H1 (cell line): ENCODE measurements at regions not wholly inside any gene's neighbourhood (a gene's known extent, or its start where the extent isn't known, plus 50 kb on each side); places are given as distances from the start of the nearest gene placed in this dataset.

ENCODE experiments used
- CTCF ChIA-PET: fragments of 300-600 bp; sonication (Branson Sonifier 250); formaldehyde crosslinking; loops from one replicate; lab custom pipeline; 2021; ENCODE audit not compliant: partially characterized antibody; lab: Charles Lee
- POLR2A ChIA-PET: fragments of 300-600 bp; sonication (Branson Sonifier 250); formaldehyde crosslinking; loops from one replicate; lab custom pipeline; 2021; ENCODE audit warnings: inconsistent platforms; ENCODE audit not compliant: partially characterized antibody; lab: Charles Lee
- DNase-seq, 2 experiments: peaks; one replicate each; pipeline versions ENCODE4 v3.0.0 to v3.0.0-alpha.2; 2010 to 2022; ENCODE audit warnings: low spot score in 2 of 2, low read depth in 1 of 2, mixed read lengths in 1 of 2
- FAIRE-seq: peaks from 2 replicates; lab custom pipeline; 2011; peaks lifted over from hg19 to GRCh38; lab: Jason Lieb, UNC
- H2AFZ ChIP-seq: 2 replicates; pipeline ENCODE4 v1.8.1; 2012; ENCODE audit warnings: low read length, inconsistent platforms
- H2AK5ac ChIP-seq: 2 replicates; pipeline ENCODE4 v1.6.1; 2013; ENCODE audit warnings: low read depth, low read length
- H2BK120ac ChIP-seq: replicated peaks from 2 replicates; pipeline ENCODE3; 2013; ENCODE audit warnings: low read depth, low read length, inconsistent platforms
- H2BK12ac ChIP-seq: 2 replicates; pipeline ENCODE4 v1.6.1; 2013; ENCODE audit warnings: low read depth, low read length
- H2BK15ac ChIP-seq: 2 replicates; pipeline ENCODE4 v1.6.1; 2013; ENCODE audit warnings: low read length
- H2BK20ac ChIP-seq: 2 replicates; pipeline ENCODE4 v1.6.1; 2013; ENCODE audit warnings: low read length
- H2BK5ac ChIP-seq: 2 replicates; pipeline ENCODE4 v1.6.1; 2013; ENCODE audit warnings: low read depth, low read length
- H3K14ac ChIP-seq: 2 replicates; pipeline ENCODE4 v1.6.1; 2013; ENCODE audit warnings: inconsistent platforms; ENCODE audit not compliant: insufficient read length
- H3K18ac ChIP-seq: 2 replicates; pipeline ENCODE4 v1.6.1; 2013; ENCODE audit warnings: low read length; ENCODE audit errors: extremely low read depth
- H3K23ac ChIP-seq: 2 replicates; pipeline ENCODE4 v1.6.1; 2013; ENCODE audit warnings: inconsistent platforms; ENCODE audit not compliant: insufficient read length
- H3K23me2 ChIP-seq: 2 replicates; pipeline ENCODE4 v1.6.1; 2013; ENCODE audit warnings: low read depth, low read length
- H3K27ac ChIP-seq: 2 replicates; pipeline ENCODE4 v1.6.1; 2011; ENCODE audit warnings: low read depth, low read length, inconsistent platforms
- H3K27me3 ChIP-seq, 4 experiments: replicated peaks in 1 of 4; 1 replicate in 1 of 4; 2 replicates in 3 of 4; pipeline versions ENCODE4 v1.6.1 to v1.8.1; 2011 to 2013; ENCODE audit warnings: low read length in 3 of 4, mild to moderate bottlenecking in 3 of 4, inconsistent platforms in 2 of 4, mixed read lengths in 2 of 4, moderate library complexity in 1 of 4; ENCODE audit not compliant: control insufficient read depth in 3 of 4, insufficient read depth in 3 of 4; ENCODE audit errors: extremely low read depth in 1 of 4
- H3K36me3 ChIP-seq, 4 experiments: 2 replicates each; pipeline versions ENCODE4 v1.6.1 to v1.8.1; 2011 to 2013; ENCODE audit warnings: mild to moderate bottlenecking in 4 of 4, low read length in 3 of 4, moderate library complexity in 2 of 4, control low read depth in 1 of 4, inconsistent platforms in 1 of 4; ENCODE audit not compliant: insufficient read depth in 4 of 4, control insufficient read depth in 2 of 4
- H3K4ac ChIP-seq: replicated peaks from 2 replicates; pipeline ENCODE3; 2013; ENCODE audit warnings: low read length, low read depth, mixed read lengths, inconsistent platforms; ENCODE audit not compliant: insufficient read length
- H3K4me1 ChIP-seq, 4 experiments: replicated peaks in 1 of 4; 1 replicate in 1 of 4; 2 replicates in 3 of 4; pipeline versions ENCODE4 v1.6.1 to v1.8.1; 2011 to 2013; ENCODE audit warnings: low read length in 3 of 4, inconsistent platforms in 2 of 4, mixed read lengths in 1 of 4; ENCODE audit not compliant: insufficient read depth in 4 of 4, control insufficient read depth in 3 of 4
- H3K4me2 ChIP-seq, 2 experiments: 2 replicates each; pipeline versions ENCODE4 v1.6.1 to v1.8.1; 2011 to 2013; ENCODE audit warnings: low read depth in 2 of 2, low read length in 2 of 2, control low read depth in 1 of 2, inconsistent platforms in 1 of 2, mild to moderate bottlenecking in 1 of 2; ENCODE audit not compliant: insufficient read depth in 1 of 2
- H3K4me3 ChIP-seq, 4 experiments: fragments of 200-600, 300-600 bp in 1 of 4; sonication (generic), shearing (Covaris generic), sonication (Bioruptor Twin) in 1 of 4; 2 replicates each; pipeline versions ENCODE4 v1.5.1 to v1.8.1; 2011 to 2016; ENCODE audit warnings: low read length in 4 of 4, low read depth in 3 of 4, control low read depth in 2 of 4, inconsistent platforms in 2 of 4, mild to moderate bottlenecking in 2 of 4, mixed read lengths in 1 of 4, moderate library complexity in 1 of 4; ENCODE audit not compliant: insufficient read depth in 2 of 4; ENCODE audit errors: extremely low read depth in 1 of 4
- H3K56ac ChIP-seq: replicated peaks from 2 replicates; pipeline ENCODE3; 2013; ENCODE audit warnings: low read depth, mild to moderate bottlenecking, mixed read lengths, low read length, inconsistent platforms; ENCODE audit not compliant: insufficient read length
- H3K79me1 ChIP-seq: 2 replicates; pipeline ENCODE4 v1.6.1; 2013; ENCODE audit warnings: low read depth, low read length, control low read depth
- H3K79me2 ChIP-seq, 2 experiments: 2 replicates each; pipeline versions ENCODE4 v1.6.1 to v1.8.1; 2012 to 2013; ENCODE audit warnings: low read length in 2 of 2, mild to moderate bottlenecking in 2 of 2, inconsistent platforms in 1 of 2; ENCODE audit not compliant: insufficient read depth in 2 of 2, control insufficient read depth in 1 of 2
- H3K9ac ChIP-seq, 4 experiments: replicated peaks in 1 of 4; 1 replicate in 1 of 4; 2 replicates in 3 of 4; pipeline versions ENCODE4 v1.6.1 to v1.8.1; 2011 to 2013; ENCODE audit warnings: low read depth in 3 of 4, low read length in 3 of 4, control low read depth in 2 of 4, mild to moderate bottlenecking in 2 of 4, moderate library complexity in 2 of 4, inconsistent platforms in 1 of 4; ENCODE audit errors: extremely low read depth in 1 of 4
- H3K9me3 ChIP-seq, 2 experiments: 2 replicates each; pipeline versions ENCODE4 v1.6.1 to v1.8.1; 2012 to 2013; ENCODE audit warnings: mild to moderate bottlenecking in 2 of 2, moderate library complexity in 2 of 2, control low read depth in 1 of 2, inconsistent platforms in 1 of 2, low read depth in 1 of 2, low read length in 1 of 2, mixed read lengths in 1 of 2; ENCODE audit not compliant: insufficient read depth in 2 of 2
- H4K20me1 ChIP-seq, 2 experiments: replicated peaks in 1 of 2; 2 replicates each; pipeline versions ENCODE3 to v1.8.1; 2011 to 2013; ENCODE audit warnings: inconsistent platforms in 2 of 2, low read length in 2 of 2, mild to moderate bottlenecking in 1 of 2; ENCODE audit not compliant: insufficient read depth in 2 of 2, control insufficient read depth in 1 of 2
- H4K5ac ChIP-seq: 2 replicates; pipeline ENCODE4 v1.6.1; 2013; ENCODE audit warnings: low read length, low read depth, mixed read lengths, inconsistent platforms; ENCODE audit not compliant: insufficient read length
- H4K8ac ChIP-seq: 2 replicates; pipeline ENCODE4 v1.8.0; 2013; ENCODE audit warnings: mild to moderate bottlenecking, moderate library complexity, low read length, inconsistent platforms; ENCODE audit not compliant: insufficient read depth; ENCODE audit errors: extremely low read depth
- H4K91ac ChIP-seq: replicated peaks from 2 replicates; pipeline ENCODE3; 2013; ENCODE audit warnings: low read length, mixed read lengths, inconsistent platforms; ENCODE audit not compliant: insufficient read length
- ASH2L ChIP-seq: fragments of 200-600, 300-600 bp; sonication (generic); IDR thresholded peaks from one replicate; pipeline ENCODE4 v1.7.1; 2017; ENCODE audit warnings: low read length
- CEBPB ChIP-seq: IDR thresholded peaks from 2 replicates; pipeline ENCODE4 v1.6.1; 2012; ENCODE audit warnings: low read depth, low read length
- EZH2 ChIP-seq: fragments of 200-600 bp; sonication (generic); IDR thresholded peaks from 2 replicates; pipeline ENCODE4 v1.7.1; 2012; ENCODE audit warnings: low read depth, mild to moderate bottlenecking, moderate library complexity, low read length, inconsistent platforms; ENCODE audit not compliant: severe bottlenecking
- HDAC6 ChIP-seq: IDR thresholded peaks from one replicate; pipeline ENCODE4 v1.7.1; 2012; ENCODE audit warnings: low read depth, mild to moderate bottlenecking, inconsistent platforms, low read length, moderate library complexity
- JUN ChIP-seq: IDR thresholded peaks from 2 replicates; pipeline ENCODE4 v1.6.1; 2011; ENCODE audit warnings: low read depth, mild to moderate bottlenecking, improper control_type of control experiment, low read length
- KDM1A ChIP-seq: fragments of 200-600, 300-600 bp; sonication (generic); IDR thresholded peaks from 2 replicates; pipeline ENCODE4 v1.7.1; 2016; ENCODE audit warnings: mild to moderate bottlenecking, low read length, borderline replicate concordance
- RBBP5 ChIP-seq: IDR thresholded peaks from 2 replicates; pipeline ENCODE4 v1.7.1; 2012; ENCODE audit warnings: low read depth, mild to moderate bottlenecking, inconsistent platforms, low read length, moderate library complexity, borderline replicate concordance
- SAP30 ChIP-seq: fragments of 300-600 bp; sonication (generic); IDR thresholded peaks from 2 replicates; pipeline ENCODE4 v1.7.1; 2012; ENCODE audit warnings: low read length, moderate library complexity, mild to moderate bottlenecking, inconsistent platforms; ENCODE audit not compliant: insufficient read depth, insufficient replicate concordance
- SIX5 ChIP-seq: IDR thresholded peaks from 2 replicates; pipeline ENCODE4 v1.6.1; 2011; ENCODE audit warnings: mild to moderate bottlenecking, low read depth, low read length
- SRF ChIP-seq: IDR thresholded peaks from 2 replicates; pipeline ENCODE4 v1.6.1; 2011; ENCODE audit warnings: mild to moderate bottlenecking, low read depth, low read length, moderate library complexity
- WGBS, 2 experiments: shearing (Covaris generic) in 1 of 2; methylation state at CpG; one replicate each; pipeline versions ENCODE4 v1.1.6 to v1.1.7; 2013 to 2015; ENCODE audit warnings: low lambda C conversion rate in 2 of 2, mixed read lengths in 2 of 2, inconsistent platforms in 1 of 2, low coverage in 1 of 2, missing lambda C conversion rate in 1 of 2; ENCODE audit not compliant: insufficient replicate concordance in 2 of 2, insufficient coverage in 1 of 2, insufficient read length in 1 of 2; ENCODE audit errors: extremely low coverage in 1 of 2, missing lambda C conversion rate in 1 of 2; 5-methylcytosine and 5-hydroxymethylcytosine counted together

- H2BK15ac ChIP-seq: no peak overlapping the region
- H3K79me1 ChIP-seq: no peaks in the 10 kb centered on the region
- no peaks in the 10 kb centered on the region for H3K23me2 ChIP-seq
- no peak overlapping the region for H3K4me3 ChIP-seq
- H3K27me3 ChIP-seq: no peaks in the 10 kb centered on the region; a peak in 1 of 7 replicates
- POLR2A ChIA-PET: no interaction called here
- H3K9ac ChIP-seq: no peak overlapping the region
- no peak for TF ChIP-seq RBBP5
- TF ChIP-seq JUN: no peak
- TF ChIP-seq HDAC6: no peak
- no peak for TF ChIP-seq ASH2L
- TF ChIP-seq KDM1A: no peak
- no peak for TF ChIP-seq SAP30
- no peak for TF ChIP-seq SRF
- TF ChIP-seq EZH2: no peak
- TF ChIP-seq SIX5: no peak
- TF ChIP-seq CEBPB: no peak
- TF ChIP-seq, all 59 proteins: peak for 0
- no peak for DNase-seq
- H4K8ac ChIP-seq: no peak overlapping the region
- no peak overlapping the region for H2AFZ ChIP-seq
- no peak overlapping the region for H2BK120ac ChIP-seq
- no peak overlapping the region for H3K27ac ChIP-seq
- H3K18ac ChIP-seq: no peak overlapping the region
- no peak for FAIRE-seq
- H4K91ac ChIP-seq: no peak overlapping the region
- 84% methylated on average over 18 of the region's 18 CpGs; no CpG with 5 or more reads in 1 of the 2 experiments for WGBS, 2 experiments
- peaks cover 3 to 12% (median 8%) of the 10 kb centered on the region in 4 experiments; a peak in 6 of 7 replicates for H3K4me1 ChIP-seq
- no peak overlapping the region for H4K5ac ChIP-seq
- no peak overlapping the region for H2BK5ac ChIP-seq
- H3K9me3 ChIP-seq: no peaks in the 10 kb centered on the region
- CTCF ChIA-PET: interaction anchor here (0.6 kb wide), 1 partner anchor 828 kb away, joined by 4 read pairs; no protein-coding TSS in a partner anchor
- H2AK5ac ChIP-seq: no peak overlapping the region
- no peak overlapping the region for H2BK20ac ChIP-seq
- H3K14ac ChIP-seq: no peak overlapping the region
- H2BK12ac ChIP-seq: no peak overlapping the region; the same call in 1 of the 2 replicates
- no peaks in the 10 kb centered on the region for H3K36me3 ChIP-seq
- no peak overlapping the region for H3K4ac ChIP-seq
- H3K4me2 ChIP-seq: no peak overlapping the region
- no peaks in the 10 kb centered on the region for H4K20me1 ChIP-seq
- no peak overlapping the region for H3K56ac ChIP-seq
- no peaks in the 10 kb centered on the region for H3K79me2 ChIP-seq
- H3K23ac ChIP-seq: no peak overlapping the region
Measured at GRCh38 chr16:86196687-86197391, 297.9 kb downstream of the IRF8 start.
